NCI-H2107 treated with DMSO at 0.1 percent for 48 hours (cell line): ENCODE measurements at regions not wholly inside any gene's neighbourhood (a gene's known extent, or its start where the extent isn't known, plus 50 kb on each side); places are given as distances from the start of the nearest gene placed in this dataset.

Experiments
- DNase-seq: peaks from one replicate; lab custom pipeline; 2025; ENCODE audit not compliant: unreplicated experiment; lab: John Stamatoyannopoulos, UW

DNA sequence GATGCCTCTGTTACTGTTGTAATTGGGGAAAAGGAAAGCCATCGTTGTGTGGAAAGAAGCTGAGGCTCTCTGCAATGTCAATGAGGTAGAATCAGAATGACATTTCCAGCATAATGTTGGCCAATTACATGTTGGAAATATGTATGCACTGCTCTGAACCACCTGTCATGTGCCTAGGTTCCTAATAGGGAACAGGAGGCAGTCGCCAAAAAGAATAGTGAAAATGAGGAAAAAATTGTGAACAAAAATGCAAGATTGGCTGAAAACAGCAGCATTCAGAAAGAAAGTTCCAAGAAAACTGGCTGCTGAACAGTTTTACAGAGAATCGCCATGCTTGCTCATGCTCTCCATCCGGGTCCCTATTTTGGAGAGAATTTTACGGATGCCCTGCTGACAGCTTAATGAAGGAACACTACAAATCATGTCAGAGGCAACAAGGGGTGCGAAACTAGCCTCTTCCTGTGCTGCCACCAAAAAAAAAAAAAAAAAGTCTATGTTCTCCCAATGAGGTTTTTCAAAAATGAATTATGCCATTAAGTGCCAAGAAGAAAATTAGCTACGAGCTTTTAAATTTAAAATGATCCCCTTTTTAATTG is 305.9 kb upstream of the ARRDC4 start:
- peak; percentile 43 for DNase-seq

- DNase-seq, result no peak
Observed at GRCh38 chr15:97661796-97662195, 298.7 kb upstream of the ARRDC4 start.

DNA sequence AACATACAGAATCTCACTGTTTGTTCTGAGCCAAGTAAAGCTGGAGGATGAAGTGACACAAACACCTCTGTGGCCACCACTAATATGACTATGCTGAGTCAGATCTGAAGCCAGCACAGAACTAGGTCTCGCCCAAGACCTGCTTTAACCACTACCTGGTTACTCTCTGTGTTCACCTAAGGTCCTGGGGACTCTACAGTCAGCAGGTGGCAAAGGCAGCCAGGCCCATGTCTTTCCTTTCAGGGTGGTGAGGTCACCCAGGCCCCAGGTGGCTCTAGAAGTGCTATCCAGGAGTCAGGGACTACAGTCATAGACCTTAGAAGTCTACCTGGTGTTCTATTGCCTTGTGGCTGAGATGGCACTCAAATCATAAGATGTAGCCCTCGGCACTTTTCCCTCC is 287.9 kb upstream of the ARRDC4 start:
- no peak for DNase-seq

GRCh38 chr15:97678656-97679055 is 281.8 kb upstream of the ARRDC4 start:
- DNase-seq, result no peak

DNA sequence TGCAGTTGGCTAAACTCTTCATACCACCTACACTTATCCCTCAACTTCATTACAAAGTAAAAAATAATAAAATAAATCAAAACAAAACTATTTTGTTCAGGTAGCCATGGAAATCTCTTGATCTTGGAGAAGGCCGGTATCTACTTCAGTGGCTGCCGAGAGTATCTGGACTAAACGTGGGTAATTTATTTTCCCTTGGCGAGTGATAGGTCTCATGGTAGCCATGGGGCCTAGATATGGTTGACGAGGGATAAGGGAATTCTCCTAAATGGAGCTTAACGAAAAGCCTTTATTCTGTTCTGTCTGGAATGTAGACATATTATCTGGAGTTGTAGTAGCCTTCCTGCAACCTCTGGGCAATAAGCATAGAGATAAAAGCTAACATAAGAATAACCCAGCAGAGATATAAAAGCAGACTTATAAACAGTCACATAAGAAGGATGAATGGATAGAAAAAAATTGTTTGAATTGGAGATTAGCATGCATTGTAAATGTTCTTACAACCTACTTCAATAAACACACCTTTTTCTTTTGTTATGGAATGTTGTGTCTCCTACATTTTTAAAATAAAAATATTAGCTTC is 281.3 kb upstream of the ARRDC4 start:
- no peak for DNase-seq

DNA sequence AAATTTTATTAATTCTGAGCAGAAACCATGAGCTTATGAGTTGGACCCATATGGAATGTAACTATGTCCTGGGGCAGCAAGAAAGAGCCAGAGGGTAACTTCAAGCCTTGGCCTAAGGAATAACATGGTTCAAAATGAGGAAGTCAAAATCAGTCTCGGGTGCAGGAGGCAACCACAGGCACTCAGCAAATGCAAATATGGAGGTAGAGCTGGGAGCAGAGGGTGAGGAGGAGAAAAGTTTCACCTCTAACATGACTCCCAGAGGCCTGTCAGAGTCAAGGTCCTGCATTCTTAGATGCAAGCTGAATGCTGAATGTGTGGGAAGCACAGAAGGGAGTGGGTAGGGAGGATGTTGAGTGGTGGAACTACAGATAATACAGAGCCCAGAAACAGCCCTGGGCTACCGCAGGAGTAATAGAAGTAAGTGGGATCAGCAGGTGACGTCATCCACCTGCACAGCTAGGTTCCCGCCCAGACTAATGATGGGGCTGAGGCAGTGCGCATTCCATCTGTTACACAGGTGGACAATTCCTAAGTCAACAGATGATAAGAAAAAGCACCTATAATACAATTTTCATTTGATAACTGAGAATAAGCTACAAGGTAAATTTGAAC is 279.8 kb upstream of the ARRDC4 start:
- DNase-seq, result no peak

DNA sequence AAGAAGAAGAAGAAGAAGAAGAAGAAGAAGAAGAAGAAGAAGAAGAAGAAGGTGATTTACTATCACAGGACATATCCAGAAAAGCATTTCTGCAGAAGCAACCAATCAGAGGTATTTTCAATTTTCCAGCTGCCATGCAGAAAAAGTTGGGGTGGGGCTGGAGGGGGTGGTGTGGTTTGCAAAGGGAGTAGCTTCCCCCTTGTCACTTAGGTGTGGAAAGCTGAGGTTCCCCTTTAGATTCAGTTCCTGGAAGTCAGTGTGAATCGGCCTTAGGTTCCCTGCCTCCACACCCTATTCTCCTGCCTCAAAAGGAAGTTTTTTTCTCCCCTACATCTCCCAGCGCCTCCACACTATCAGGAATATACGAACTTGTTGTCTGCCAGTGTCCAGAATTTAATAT is 276.7 kb upstream of the ARRDC4 start:
- DNase-seq, result no peak

- peak; percentile 31 for DNase-seq
Observed at GRCh38 chr15:97684249-97684648, 276.3 kb upstream of the ARRDC4 start.

DNA sequence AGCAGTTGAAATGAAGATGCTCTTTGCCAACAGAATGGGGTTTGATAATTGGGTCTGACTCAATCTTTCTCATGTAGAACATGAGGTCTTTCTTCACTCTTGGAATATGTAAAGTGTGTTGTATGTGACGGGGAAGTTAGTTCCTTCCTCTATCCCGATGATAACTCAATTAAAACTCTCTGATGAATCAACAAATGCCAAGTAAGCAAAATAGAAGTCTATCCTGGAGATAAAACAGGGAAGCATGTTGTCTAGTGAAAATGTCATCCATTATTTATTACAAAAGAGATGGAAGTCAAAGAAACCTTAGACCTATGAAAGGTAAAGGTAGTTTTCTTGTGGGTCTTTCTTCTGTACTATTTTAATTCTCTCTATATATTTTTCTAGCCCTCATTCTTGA is 274.2 kb upstream of the ARRDC4 start:
- DNase-seq, result no peak

DNA sequence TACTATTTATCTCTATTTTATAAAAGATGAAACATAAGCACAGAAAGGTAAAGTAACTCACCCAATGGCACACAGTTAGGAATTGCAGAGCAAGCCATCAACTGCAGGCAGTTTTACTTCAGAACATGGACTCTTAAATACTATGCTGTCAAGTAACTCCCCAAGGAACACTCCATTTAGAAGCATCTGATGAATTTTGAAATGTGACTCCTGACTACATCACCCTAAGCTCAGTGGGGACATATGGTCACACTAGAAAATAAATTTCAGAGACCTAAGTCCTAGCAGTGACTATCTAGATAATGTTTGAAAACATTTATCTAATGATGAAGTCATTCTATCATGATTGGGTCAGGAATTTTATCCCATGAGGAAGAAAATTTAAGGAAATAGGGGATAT is 272.8 kb upstream of the ARRDC4 start:
- no peak for DNase-seq

GRCh38 chr15:97688177-97688576 is 272.3 kb upstream of the ARRDC4 start:
- DNase-seq, result no peak

GRCh38 chr15:97688886-97689285 is 271.6 kb upstream of the ARRDC4 start:
- no peak for DNase-seq

- DNase-seq, result no peak
Observed at GRCh38 chr15:97691078-97691477, 269.4 kb upstream of the ARRDC4 start.

- DNase-seq, result no peak
Observed at GRCh38 chr15:97691799-97692198, 268.7 kb upstream of the ARRDC4 start.

DNA sequence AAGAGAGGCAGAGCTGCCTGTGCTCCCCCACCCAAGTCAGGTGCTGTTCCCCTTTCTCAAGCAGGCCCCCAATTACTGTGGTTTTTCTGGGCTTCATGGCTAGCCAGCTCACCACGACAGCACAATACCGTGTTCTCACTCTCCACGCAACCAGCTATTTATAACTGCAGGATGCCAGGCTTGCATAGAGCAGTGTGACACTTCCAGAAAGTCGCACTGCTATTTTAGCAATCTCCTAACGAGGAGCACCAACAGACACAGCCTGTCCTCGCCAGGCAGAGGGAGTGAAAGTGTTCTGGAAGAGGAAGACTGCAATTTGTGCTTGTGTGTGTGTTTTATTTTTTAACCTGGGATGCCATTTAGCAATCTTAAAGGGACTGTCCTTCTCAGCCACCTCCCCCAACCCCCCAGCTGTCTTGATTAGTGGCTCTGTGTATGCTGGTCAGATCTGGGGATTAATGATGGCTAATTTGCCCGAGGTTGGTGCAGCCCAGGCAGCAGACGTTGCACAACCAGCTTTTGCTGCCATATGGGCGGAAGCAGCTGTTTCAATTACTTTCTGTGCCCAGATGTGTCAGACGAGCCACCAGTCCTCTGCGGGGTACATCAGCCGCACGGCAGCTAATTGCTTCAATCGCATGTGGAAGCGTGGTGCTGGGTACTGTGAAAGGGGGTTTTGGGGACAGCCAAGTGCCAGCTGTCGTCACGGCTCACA is 268.0 kb upstream of the ARRDC4 start:
- DNase-seq, result no peak

DNA sequence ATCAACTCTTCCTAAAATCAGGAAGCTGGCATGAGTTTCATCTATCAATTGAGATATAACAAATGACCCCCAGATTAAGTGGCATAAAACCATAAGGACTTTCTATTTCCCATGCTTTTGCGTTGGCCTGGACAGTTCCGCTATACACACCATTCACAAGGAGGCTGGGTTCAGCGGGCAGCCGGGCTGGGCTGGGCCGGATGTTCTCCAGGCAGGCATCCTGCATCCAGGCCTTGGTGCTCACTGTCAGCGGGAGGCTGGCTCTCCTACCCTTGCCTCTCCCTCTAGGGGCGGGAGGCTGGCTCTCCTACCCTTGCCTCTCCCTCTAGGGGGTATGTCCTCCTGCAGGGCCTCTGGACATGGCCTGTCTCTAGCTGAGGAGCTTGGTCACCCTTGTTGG is 266.0 kb upstream of the ARRDC4 start:
- no peak for DNase-seq

DNA sequence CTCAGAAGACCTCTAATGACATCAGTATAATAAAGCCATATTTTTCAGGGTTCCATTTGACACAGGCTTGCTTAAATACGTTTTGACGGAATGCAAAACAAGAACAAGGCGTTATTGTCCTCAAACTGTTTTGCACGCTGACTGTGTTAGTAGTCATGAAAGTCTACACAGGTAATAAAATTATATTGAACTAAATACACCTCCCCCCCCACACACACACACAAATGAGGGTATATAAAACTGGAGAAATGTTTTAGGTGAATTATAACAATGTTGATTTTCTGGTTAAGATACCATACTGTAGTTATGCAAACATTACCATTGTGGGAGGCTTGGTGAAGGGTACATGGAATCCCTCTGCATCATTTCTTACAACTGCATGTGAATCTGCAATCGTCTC is 257.1 kb upstream of the ARRDC4 start:
- DNase-seq, result no peak

GRCh38 chr15:97706059-97706458 is 254.4 kb upstream of the ARRDC4 start:
- DNase-seq, result no peak

GRCh38 chr15:97708252-97708651 is 252.3 kb upstream of the ARRDC4 start:
- DNase-seq, result no peak

DNA sequence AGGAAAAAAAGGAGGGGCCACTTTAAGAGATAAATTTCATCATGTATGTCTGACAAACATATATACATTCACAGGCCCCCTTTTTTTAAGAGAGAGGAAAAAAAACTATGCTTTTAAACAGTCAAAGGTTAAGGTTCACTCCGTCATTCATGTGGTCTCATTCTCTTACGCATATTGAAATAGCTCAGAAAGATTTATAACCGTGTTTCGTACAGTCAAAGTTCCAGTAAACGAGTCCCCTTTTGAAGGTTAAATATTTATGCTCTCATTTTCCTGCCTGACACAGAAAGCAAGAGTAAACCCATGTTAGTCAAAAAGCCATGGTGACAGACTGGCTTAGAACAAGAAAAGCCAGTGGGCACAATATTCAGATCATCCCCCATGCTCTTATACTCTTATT is 248.0 kb upstream of the ARRDC4 start:
- DNase-seq, result no peak

GRCh38 chr15:97717806-97718205 is 242.7 kb upstream of the ARRDC4 start:
- DNase-seq, result no peak

DNA sequence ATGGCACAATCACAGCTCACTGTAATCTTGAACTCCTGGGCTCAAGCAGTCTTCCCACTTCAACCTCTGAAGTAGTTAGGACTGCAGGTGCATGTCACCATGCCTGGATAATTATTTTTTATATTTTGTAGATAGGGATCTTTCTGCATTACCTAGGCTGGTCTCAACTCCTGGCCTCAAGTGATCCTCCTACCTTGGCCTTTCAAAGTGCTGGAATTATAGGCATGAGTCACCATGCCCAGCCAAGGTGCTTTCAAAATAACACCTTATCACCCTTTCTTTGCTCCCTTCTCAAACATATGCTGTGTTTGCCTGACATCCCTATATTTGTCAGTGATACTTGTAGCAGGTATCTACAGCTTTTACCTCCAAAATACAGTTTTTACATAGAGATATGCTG is 242.0 kb upstream of the ARRDC4 start:
- DNase-seq, result no peak
